ENCODE measurements at regions not wholly inside any gene's neighbourhood (a gene's known extent, or its start where the extent isn't known, plus 50 kb on each side); places are given as distances from the start of the nearest gene placed in this dataset.

- ATAC-seq: no peak
- H3K9me3 ChIP-seq: peaks cover 0 to 21% (median 0%) of the 10 kb centered on the region in 3 donors
- 88 to 100% methylated on average over 1 of the region's 1 CpG for WGBS, 2 donors (ENCODE audit: low coverage in 1 of 2)
These were observed 132.8 kb upstream of the GADL1 start for GRCh38 chr3:31027191-31027761.

GRCh38 chr3:31027914-31028313 lies 133.5 kb upstream of the GADL1 start:
- no peak for ATAC-seq
- TF ChIP-seq POLR2AphosphoS5 (IDR thresholded peaks at IDR 0.05): no peak
- TF ChIP-seq, protein P1, sequence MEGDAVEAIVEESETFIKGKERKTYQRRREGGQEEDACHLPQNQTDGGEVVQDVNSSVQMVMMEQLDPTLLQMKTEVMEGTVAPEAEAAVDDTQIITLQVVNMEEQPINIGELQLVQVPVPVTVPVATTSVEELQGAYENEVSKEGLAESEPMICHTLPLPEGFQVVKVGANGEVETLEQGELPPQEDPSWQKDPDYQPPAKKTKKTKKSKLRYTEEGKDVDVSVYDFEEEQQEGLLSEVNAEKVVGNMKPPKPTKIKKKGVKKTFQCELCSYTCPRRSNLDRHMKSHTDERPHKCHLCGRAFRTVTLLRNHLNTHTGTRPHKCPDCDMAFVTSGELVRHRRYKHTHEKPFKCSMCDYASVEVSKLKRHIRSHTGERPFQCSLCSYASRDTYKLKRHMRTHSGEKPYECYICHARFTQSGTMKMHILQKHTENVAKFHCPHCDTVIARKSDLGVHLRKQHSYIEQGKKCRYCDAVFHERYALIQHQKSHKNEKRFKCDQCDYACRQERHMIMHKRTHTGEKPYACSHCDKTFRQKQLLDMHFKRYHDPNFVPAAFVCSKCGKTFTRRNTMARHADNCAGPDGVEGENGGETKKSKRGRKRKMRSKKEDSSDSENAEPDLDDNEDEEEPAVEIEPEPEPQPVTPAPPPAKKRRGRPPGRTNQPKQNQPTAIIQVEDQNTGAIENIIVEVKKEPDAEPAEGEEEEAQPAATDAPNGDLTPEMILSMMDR (IDR thresholded peaks at IDR 0.05): no peak
- no peak for TF ChIP-seq POLR2A (IDR thresholded peaks at IDR 0.05)
- TF ChIP-seq EP300 (IDR thresholded peaks at IDR 0.05): no peak
- Histone ChIP-seq H3K36me3 (no peaks in the 10 kb centered on the region), H3K9me3 (peaks cover 0 to 21% (median 0%) of the 10 kb centered on the region in 3 donors), H3K4me1 (peaks cover 0 to 8% (median 0%) of the 10 kb centered on the region in 3 donors), H3K4me3 (no peak overlapping the region), H3K27me3 (no peaks in the 10 kb centered on the region), H3K27ac (no peak overlapping the region)
- WGBS, 2 donors (ENCODE audit: low coverage in 1 of 2): 96 to 100% methylated on average over 2 of the region's 2 CpGs

More at GRCh38 chr3:31027191-31027761, 132.8 kb upstream of the GADL1 start:
- no peaks in the 10 kb centered on the region for H3K27me3 ChIP-seq
- H3K36me3 ChIP-seq: no peaks in the 10 kb centered on the region
- no peak overlapping the region for H3K27ac ChIP-seq
- TF ChIP-seq POLR2A (IDR thresholded peaks at IDR 0.05): no peak
- TF ChIP-seq POLR2AphosphoS5 (IDR thresholded peaks at IDR 0.05): no peak
- H3K4me1 ChIP-seq: peaks cover 0 to 14% (median 0%) of the 10 kb centered on the region in 3 donors
- no peak overlapping the region for H3K4me3 ChIP-seq

- H3K9me3 ChIP-seq: peaks cover 0 to 21% (median 0%) of the 10 kb centered on the region in 3 donors
- no peaks in the 10 kb centered on the region for H3K36me3 ChIP-seq
- no peak overlapping the region for H3K4me3 ChIP-seq
- no peak overlapping the region for H3K27ac ChIP-seq
- WGBS, 2 donors (ENCODE audit: low coverage in 1 of 2): 20 to 53% methylated on average over 1 of the region's 1 CpG
- no peak for TF ChIP-seq POLR2AphosphoS5 (IDR thresholded peaks at IDR 0.05)
- H3K27me3 ChIP-seq: no peaks in the 10 kb centered on the region
- ATAC-seq: no peak
- H3K4me1 ChIP-seq: peaks cover 0 to under 1% (median 0%) of the 10 kb centered on the region in 3 donors
These were observed 134.3 kb upstream of the GADL1 start for GRCh38 chr3:31028766-31029165.

- no peak overlapping the region for H3K27ac ChIP-seq
- H3K9me3 ChIP-seq: peaks cover 0 to 27% (median 0%) of the 10 kb centered on the region in 3 donors
- 100% methylated on average over 1 of the region's 3 CpGs; no CpG with 5 or more reads in 1 of the 2 donors for WGBS, 2 donors (ENCODE audit: low coverage in 1 of 2)
- no peaks in the 10 kb centered on the region for H3K27me3 ChIP-seq
- H3K4me1 ChIP-seq: no peaks in the 10 kb centered on the region
- TF ChIP-seq POLR2AphosphoS5 (IDR thresholded peaks at IDR 0.05) (no peak), POLR2A (IDR thresholded peaks at IDR 0.05) (no peak), EP300 (IDR thresholded peaks at IDR 0.05) (no peak)
- TF ChIP-seq, protein P1 (IDR thresholded peaks at IDR 0.05): no peak
- H3K4me3 ChIP-seq: no peak overlapping the region
- no peak for ATAC-seq
- H3K36me3 ChIP-seq: no peaks in the 10 kb centered on the region
These were observed 135.2 kb upstream of the GADL1 start for GRCh38 chr3:31029706-31030105.

DNA sequence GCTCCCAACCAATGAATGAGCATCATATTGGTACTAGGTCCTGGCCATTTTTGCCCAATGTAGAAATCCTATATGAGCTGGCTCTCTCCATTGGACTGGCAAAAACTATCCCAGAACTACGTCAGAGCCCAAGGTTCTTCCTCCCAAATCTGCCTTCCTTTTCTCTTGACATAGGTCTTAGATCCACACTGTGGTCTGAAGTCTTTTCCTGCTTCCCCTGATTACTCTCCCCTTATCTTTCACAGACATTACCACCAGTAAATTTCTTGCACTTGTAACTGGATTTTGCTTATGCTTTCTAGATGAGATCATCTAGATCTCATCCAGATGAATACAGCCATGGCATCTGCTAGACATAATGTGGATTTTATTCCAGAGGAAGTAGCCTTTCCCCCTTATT lies 141.2 kb upstream of the GADL1 start:
- Histone ChIP-seq H3K4me1 (no peaks in the 10 kb centered on the region), H3K27ac (no peak overlapping the region), H3K27me3 (no peaks in the 10 kb centered on the region), H3K9me3 (peaks cover 0 to 7% (median 0%) of the 10 kb centered on the region in 3 donors), H3K36me3 (no peaks in the 10 kb centered on the region), H3K4me3 (no peak overlapping the region)
- no peak for ATAC-seq
- TF ChIP-seq, protein P1 (IDR thresholded peaks at IDR 0.05): no peak
- TF ChIP-seq POLR2AphosphoS5 (IDR thresholded peaks at IDR 0.05) (no peak), EP300 (IDR thresholded peaks at IDR 0.05) (no peak), POLR2A (IDR thresholded peaks at IDR 0.05) (no peak)
- WGBS, 2 donors (ENCODE audit: low coverage in 1 of 2): 80% methylated on average over 1 of the region's 1 CpG; no CpG with 5 or more reads in 1 of the 2 donors

DNA sequence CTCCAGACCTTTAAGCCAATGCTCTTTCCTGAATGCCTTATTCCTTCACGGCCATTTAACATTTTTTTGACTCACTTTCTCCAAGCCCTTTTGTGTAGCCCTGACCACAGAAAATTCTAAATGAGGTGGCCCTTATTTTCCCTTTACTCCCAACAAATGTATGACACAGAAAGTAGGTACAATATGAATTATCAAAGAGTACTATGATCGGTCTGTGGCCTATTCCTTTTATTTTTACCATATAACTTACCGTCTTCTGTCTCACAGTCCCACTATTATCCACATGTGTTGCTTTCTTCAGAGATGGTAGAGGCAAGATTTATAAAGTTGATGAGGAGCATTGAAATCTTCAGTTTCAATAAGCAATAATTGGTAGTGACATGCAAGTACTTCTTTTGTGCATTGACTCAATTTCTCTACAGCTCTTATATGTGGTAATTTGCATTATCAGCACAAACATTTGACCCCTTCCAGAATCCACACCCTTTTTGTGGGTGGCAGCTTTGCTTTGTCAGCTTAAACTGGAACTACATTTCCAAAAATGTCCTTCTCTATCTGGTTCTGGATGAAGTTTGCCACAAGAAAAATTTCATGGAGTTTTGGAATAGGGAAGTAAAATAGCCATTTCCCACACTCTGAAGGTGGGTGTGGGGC lies 143.8 kb upstream of the GADL1 start:
- no peaks in the 10 kb centered on the region for H3K36me3 ChIP-seq
- no peak for ATAC-seq
- 87 to 97% methylated on average over 3 of the region's 3 CpGs for whole genome bisulfite sequencing, 2 donors (ENCODE audit: low coverage in 1 of 2)
- no peak overlapping the region for H3K4me3 ChIP-seq
- H3K9me3 ChIP-seq: peaks cover 0 to 18% (median 0%) of the 10 kb centered on the region in 3 donors
- peaks cover 0 to 8% (median 0%) of the 10 kb centered on the region in 3 donors for H3K4me1 ChIP-seq
- H3K27ac ChIP-seq: no peak overlapping the region
- TF ChIP-seq POLR2AphosphoS5 (IDR thresholded peaks at IDR 0.05) (no peak), EP300 (IDR thresholded peaks at IDR 0.05) (no peak), POLR2A (IDR thresholded peaks at IDR 0.05) (no peak)
- TF ChIP-seq, protein P1 (IDR thresholded peaks at IDR 0.05): no peak
- H3K27me3 ChIP-seq: no peaks in the 10 kb centered on the region
